ENCODE measurements at regions not wholly inside any gene's neighbourhood (a gene's known extent, or its start where the extent isn't known, plus 50 kb on each side); places are given as distances from the start of the nearest gene placed in this dataset.
"Not testable (repeated sequence)": the region's sequence is repeated elsewhere in the genome, so short reads cannot be mapped to it uniquely, and the experiment has no call there.

DNA sequence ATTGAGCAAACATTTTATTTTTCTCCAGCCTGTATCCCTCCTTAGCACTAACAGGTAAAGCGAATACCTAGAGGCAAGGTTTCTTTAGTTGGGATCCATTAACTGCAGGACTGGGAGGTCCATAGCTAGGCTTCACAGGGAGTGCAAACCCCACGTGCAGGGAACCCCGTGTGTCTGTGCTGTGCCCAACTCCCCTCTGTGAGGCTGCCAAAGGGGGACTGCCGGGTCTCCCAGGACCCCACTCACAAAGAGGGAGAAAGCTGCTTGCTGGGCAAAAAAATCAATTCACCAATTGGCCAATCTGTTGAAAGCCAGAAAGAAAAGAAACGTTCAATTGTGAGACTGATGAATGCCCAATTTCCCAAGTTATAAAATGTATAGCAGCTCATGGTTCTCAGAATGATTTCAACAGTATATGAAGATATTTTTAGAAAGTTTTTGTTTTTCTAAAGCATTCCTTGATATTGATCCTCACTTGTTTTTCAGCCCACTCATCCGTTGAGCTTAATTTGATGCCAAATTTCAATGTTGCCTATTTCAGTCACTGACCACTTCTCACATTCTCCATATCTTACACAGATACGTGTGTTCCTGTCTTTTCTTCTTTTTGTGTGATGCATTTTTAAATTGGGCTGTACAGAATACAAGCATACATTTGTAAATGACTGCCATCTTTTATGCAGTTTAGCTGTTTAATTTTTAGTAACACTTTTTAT lies 202.7 kb upstream of the PRSS58 start:
- DNase-seq = no peak

DNA sequence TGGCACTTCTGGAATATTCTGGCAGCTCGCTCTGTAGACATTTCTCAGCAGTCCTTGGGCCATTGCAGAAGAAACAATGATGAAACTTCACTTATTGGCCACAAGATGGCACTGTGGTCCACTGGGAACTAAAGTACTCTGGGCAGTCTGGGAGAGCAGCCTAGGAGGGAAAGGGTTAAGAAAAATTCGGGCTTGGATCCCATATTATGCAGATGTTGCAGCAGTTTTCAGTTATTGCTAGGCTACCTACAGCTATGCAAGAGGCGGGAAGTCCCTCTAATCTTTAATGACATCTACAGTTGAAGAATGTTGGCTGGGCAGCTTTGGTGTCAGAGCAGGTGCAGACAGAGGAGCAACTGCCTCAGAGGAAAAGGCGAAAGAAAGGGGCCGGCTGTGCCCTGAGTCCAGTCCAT lies 201.7 kb upstream of the PRSS58 start:
- DNase-seq = no peak

DNA sequence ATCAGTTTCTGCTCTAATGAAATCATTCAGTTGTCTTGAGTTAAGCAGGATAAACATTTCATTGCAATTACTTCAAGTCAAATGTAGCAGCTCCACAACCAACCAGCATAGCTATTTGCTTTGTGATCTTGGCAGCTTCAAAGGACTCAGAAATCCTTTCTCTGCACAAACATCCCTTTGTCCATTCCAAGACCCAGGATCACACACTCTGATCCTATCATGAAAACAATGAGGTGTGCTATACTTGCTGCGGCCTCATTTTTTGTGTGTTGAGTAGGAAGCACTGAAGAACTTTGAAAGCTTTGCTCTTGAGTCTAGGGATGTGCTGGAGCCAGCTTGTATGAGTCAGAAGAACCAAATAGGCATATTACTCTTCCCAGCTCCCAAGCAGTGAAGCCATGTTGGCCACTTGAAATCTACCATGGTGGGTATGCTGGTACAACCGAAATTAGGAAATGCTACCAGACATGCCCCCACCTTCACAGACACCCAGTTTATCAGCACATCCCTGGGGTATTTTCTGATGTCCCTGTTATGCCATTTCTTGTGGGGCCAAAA lies 199.4 kb upstream of the PRSS58 start:
- DNase-seq = no peak

DNA sequence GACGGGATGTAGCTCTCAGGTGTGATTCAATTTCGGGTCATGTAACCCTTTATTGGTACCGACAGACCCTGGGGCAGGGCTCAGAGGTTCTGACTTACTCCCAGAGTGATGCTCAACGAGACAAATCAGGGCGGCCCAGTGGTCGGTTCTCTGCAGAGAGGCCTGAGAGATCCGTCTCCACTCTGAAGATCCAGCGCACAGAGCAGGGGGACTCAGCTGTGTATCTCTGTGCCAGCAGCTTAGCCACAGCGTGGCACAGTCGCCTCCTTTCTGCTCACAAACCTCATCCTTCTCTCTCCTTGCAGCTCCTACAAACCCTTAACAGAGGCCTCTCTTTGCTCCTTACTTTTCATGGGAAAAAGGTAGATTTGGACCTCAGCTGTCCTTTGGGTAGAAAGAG lies 197.5 kb upstream of the PRSS58 start:
- DNase-seq = no peak

DNA sequence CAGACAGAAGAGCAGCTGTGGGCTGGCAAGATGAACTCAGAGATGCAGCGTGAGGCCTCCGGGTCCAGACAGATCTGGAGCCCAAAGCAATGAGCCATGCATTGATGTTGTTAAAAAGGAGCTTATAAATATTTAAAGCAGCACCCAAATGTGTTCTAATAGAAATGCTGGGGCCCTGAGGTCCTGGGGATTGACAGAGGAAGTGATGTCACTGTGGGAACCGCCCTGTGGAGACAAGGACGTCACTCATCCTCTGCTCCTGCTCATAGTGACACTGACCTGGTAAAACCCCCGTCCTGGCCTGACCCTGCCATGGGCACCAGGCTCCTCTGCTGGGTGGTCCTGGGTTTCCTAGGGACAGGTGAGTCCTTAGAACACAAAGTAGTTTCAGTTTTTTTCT lies 197.0 kb upstream of the PRSS58 start:
- DNase-seq = peak; percentile 69

DNA sequence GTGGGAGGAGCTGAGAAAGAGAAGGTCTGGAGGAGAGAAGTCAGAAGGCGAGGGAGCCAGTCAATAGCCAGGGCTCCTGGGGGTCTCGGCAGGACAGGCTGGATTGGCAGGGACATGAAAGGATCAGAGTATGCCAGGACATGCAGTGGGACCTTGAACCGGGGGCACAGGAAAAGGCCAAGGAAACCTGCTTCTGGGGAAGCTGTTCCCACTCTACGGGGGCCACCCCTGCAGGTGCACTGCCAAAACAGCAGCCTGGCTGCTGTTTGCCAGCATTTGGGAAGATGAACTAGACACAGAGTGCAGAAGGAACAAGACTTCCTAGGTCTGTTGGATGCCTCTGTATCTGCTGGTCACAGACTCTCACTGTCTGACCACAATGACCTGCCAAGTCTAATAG lies 194.9 kb upstream of the PRSS58 start:
- DNase-seq = no peak

DNA sequence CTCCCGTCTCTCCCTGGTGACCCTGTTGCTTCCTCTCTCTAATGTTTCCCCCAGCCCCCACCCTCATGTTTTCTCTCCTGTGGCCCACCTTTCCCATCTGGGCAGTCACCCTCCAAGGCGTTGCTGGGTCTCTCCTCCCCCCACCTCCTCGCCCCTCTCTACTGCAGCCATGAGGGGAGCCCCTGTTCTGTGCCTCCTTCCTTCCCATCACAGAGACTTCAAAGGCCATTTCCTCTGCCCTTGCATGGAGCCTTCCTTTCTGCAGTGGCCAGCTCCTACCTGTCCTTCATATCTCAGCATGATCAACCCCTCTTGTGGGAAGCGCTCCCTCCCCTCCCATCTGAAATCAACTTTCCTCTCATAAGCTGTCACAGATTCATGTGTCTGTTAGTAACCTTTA lies 194.0 kb upstream of the PRSS58 start:
- DNase-seq = no peak

DNA sequence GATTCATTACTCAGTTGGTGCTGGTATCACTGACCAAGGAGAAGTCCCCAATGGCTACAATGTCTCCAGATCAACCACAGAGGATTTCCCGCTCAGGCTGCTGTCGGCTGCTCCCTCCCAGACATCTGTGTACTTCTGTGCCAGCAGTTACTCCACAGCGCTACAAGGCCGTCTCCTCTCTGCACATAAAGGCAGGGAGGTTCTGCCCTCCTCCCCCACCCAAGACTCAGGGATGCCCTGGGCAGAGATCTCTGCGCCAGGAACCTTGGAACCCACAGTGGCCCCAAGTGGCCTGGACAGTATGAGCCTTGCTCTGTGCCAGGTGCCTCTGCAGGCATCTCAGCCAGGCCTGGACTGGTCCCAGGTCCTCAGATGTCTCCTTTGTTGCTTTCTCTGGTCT lies 193.4 kb upstream of the PRSS58 start:
- DNase-seq = no peak

DNA sequence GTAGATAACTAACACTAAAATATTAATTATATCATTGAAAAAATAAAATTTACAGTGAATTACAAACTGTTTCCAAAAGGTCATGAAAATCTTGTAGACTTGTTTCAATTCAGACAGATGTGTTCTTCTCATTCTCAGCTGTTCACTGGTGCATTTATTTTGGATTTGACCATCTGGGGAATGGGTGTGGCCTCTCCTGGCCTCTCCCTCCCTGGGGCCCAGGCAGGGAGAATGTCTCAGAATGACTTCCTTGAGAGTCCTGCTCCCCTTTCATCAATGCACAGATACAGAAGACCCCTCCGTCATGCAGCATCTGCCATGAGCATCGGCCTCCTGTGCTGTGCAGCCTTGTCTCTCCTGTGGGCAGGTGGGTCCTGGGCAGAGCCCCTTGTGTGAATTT lies 192.8 kb upstream of the PRSS58 start:
- DNase-seq = no peak

DNA sequence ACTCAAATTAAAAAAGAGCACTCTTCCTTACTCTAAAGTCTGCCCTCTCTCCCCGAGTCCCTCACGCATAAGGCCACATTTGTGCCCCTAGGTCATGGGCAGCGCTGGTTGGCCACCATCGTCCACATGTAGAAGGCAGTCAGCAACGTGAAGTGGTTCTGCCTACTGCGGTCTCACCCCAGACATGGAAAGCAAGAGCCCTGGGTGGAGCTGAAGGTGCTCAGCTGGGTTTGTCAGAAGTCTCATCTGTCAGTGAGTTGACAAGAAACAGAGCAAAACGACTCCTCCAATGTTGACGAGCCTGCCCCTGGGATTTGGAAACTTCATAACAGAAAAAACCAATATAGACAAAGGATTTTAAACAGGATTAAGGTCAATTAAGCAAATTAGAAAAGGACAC lies 192.3 kb upstream of the PRSS58 start:
- no peak for DNase-seq

DNA sequence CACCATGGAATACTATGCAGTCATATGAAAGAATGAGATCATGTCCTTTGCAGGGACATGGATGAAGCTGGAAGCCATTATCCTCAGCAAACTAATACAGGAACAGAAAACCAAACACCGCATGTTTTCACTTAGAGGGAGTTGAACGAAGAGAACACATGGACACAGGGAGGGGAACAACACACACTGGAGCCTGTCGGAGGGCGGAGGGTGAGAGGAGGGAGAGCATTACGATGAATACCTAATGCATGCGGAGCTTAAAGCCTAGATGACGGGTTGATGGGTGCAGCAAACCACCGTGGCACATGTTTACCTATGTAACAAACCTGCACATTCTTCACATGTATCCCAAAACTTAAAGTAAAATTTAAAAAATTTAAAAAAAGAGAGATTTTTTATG lies 191.0 kb upstream of the PRSS58 start:
- not testable (repeated sequence) for DNase-seq

DNA sequence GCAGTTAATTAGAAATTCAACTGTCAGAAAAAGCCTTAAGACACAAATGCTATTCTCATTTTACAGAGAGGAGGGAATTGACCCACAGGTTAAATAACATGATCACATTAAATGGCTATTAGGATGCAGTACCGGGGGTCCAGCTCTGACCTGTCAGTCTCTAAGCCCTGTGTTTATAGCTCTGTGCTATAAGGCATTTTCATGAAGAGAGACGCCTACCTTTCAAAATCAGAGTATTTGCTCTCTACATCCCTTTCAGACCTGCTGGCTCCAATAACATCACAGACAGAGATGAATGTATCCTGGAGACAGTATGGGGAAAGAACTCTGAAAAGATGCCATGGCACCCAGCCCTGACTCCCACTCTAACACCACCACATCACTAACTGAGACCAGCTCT lies 189.9 kb upstream of the PRSS58 start:
- no peak for DNase-seq

DNA sequence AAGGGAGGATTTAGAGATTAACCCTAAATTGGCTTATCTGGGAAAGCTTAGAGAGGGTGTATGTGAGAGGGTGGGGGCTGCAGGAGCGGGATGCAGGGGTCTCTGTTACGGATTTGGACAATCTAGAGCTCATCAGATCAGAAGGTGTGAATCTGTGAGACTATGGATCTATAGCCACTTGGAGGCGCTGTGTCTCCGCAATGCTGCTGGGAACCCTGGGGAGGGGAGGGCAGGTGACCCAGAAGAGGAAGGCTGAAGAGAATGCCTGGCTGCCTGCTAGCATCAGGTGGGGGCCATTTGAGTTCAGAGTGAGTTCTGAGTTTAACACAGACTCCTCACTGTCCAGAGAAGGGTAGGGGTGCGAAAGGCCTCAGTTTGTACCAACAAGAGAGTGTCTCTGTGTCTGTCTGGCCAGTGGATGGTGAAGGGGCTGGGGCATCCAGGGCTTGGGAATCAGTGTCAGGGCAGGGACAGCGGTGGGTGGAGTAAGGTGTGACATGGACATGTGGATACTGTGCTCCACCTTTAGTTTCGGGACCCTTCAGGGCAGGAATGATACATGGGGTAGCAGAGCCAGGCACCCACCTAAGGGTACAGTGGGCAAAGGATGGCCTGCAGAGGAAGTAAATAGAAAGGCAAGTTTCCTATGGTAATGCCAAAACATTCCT lies 187.3 kb upstream of the PRSS58 start:
- peak; percentile 39 for DNase-seq

DNA sequence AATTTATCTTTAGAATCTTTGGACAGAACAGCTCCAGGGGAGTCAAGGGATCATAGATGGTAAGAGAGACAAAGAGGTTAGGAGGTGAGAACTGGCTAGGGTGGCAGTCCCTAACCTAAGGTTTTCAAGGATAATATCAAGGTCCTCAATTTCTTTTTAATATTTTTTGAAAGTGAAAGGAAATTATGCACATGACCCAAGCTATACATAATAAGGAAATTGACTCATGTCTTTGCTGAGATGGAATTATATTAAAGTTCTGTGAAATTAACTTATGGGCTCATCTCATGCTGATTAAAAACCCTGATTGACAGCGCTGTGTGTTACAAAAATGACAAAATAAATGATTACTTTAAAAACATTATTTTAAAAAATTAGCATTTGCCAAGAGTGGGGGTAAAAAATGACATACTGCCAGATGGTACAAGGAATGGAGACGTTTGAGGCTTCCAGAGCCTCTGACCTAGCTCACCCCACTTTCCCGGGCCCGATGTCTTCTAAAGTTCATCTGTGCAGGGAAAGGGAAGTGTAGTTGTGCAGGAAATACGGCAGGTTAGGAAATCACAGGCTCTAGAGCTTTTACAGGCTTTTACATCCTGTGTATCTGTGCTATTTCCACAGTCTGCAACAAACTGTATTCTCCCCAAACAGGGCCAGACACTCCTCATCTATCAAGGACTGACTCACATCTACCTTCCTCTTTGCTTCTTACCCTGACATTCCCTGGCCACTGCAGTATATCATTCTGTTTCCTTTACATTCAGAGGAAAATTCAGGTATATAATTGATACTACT lies 185.6 kb upstream of the PRSS58 start:
- DNase-seq = no peak

DNA sequence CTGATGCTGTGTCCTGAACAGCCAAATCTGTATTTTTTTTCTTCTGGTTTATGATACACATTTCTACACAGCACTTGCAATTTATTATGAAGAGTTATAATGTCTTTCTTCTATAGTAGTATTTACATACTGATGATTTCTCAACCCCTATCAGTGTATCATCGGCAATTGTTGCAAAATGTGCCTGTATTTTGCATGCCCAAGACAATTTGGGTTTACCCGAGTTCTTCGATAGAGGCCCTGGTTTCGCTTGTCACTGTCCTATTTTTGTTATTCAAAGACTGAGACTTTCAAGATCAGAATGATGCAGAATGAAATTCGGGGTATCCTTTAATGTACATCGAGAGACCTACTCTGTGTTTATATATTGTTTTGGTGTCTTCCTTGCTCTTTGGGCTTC lies 184.5 kb upstream of the PRSS58 start:
- DNase-seq = no peak

DNA sequence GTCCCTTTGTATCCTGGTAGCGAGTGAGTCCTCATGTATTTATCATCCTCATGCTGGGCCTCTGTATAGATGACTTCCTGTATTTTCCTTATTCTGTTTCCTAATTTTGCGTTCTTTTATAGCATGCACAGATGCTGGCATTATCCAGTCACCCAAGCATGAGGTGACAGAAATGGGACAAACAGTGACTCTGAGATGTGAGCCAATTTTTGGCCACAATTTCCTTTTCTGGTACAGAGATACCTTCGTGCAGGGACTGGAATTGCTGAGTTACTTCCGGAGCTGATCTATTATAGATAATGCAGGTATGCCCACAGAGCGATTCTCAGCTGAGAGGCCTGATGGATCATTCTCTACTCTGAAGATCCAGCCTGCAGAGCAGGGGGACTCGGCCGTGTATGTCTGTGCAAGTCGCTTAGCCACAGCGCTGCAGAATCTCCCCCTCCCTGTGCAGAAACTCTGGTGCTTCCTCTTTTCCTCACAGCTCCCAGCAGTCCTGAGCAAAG lies 183.1 kb upstream of the PRSS58 start:
- no peak for DNase-seq

DNA sequence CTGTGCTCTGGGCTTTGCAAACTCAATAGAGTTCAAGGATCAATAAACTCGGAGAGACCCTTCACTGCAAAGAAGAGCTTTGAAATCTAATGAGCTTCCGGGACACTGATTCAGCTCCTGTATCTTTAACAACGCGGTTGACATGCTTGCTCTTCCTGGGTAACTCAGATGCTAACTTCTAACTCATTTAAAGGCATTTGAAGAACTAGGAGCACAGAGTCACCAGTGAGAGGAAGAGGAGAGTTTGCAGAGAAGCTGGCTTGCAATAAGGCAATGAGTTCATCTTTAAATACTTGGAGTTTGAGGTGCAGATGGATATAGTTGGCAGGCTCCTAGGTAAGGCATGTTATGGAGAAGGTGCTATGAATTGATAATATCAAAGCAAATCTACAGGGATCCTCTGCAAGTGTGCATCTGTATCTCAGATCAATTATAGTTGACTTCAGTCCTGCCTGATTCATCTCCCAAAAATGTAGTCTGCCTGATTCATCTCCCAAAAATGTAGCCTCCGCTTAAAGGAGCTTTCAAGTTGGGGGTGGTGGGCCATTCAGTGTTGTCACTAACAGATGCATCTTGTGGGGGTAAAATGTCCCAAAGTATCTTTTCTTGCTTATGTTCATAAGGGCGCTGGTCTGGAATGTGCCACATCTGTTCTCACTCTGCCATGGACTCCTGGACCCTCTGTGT lies 182.5 kb upstream of the PRSS58 start:
- DNase-seq = no peak

DNA sequence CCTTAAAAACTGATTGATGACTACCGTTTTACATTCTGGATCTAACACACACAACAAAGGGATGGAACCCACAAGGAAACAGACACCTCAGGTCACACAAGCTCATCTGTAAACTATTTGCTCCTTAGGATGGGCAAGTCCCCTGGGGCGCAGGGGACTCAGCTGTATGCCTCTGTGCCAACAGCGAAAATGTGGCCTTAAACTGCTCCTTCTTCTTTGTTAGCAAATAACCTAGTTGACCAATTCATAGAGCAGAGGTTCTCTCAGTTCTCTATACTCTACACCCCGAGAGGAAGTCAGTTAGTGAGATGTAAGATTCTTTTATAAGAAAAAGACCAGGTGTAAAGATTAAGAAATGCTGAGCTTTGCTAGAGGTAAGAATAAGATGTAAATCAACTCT lies 181.9 kb upstream of the PRSS58 start:
- no peak for DNase-seq

DNA sequence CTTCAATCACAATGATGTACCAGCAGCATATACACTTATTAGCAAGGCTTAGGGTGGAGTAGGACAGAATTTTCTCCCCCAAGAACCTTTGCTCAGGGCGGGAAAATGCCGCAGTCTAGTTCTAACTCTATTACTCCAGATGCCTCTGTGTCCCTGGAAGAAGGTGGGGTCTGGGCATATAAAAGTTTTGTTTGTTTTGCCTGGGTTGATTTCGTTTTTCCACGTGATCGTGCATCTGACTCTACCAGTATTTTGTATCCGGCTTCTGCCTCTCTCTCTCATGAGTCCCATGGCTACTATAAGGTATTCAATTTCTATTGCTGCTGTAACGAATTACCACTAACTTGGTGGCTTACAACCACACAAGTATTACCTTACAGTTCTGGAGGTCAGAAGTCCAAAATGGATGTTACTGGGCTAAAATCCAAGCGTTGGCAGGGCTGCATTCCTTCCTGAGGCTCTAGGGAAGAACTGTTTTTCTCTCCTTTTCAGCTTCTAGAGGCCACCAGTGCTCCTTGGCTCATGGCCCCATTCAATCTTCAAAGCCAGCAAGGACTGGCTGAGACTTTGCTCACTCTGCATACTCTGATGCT lies 181.2 kb upstream of the PRSS58 start:
- no peak for DNase-seq

DNA sequence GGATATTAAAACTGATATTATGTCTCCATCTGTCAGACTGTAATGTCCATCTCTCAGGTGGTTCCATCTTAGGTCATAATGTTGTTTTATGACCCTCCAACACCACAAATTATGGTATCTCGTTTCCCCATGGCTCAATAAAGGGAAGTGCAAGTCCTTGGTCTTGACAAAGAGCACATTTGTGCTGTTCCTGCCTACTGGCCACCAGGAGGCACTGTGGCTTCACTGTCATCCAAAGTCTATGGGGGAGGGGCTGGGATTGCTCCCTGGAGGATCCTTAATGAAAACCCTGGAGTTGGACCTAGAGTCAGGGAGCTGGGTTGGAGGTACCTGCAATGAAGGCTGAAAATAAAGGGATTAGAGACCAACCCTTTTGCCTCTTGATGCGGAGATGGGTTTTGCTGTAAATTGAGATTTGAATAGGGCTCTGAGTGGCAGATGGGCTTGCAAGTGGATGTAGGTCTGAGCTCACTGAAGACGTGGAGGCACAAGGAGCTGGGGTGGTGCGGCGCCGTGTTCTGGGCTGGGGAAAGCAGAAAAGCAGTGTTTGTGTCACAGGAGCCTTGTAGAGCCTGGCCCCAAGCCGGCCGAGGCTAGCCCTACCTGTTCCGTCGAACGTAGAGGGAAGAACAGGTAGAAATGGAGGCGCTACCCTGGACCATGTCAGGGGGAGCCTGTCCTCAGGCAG lies 180.5 kb upstream of the PRSS58 start:
- DNase-seq = no peak

DNA sequence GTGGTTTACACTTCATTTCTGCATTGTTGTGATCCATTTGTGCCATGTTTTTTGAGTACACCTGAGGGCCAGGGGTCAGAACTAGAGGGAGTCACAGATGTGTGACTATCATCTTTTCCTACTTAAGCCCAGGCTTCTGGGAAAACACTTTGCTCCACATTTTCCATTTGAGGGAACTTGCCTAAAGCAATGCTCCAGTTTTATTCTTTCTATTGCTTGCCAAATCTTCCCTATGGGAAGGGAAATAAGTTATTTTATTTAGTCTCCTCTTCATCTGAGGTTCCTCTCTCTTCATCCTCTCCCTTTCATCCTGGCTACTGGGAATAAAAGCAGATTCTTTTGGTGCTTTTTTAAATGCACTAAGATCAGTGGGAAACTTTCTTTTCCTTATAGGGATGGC lies 179.9 kb upstream of the PRSS58 start:
- no peak for DNase-seq

DNA sequence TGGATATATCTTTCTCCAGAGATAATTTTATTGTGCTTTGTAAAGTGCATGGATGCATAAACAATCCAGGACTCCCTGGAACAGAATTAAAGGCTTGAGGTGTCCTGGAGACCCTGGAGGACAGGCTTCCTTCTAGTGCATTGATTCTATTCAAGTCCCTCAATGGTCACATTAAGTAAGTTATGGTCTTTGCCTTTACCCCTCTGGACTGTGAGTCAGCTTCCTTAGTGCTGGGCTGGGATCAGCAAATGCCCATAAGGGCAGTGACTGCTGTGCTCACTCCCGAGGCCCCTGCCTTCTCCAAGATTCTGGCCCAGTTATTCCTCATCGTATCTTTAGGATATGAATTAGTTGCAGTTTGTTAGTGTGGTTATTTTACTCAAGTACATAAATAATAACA lies 178.7 kb upstream of the PRSS58 start:
- DNase-seq = no peak

All from CD4-positive, alpha-beta T cell treated with Interleukin-15 for 1 hour (primary cell).